ENCODE measurements at regions not wholly inside any gene's neighbourhood (a gene's known extent, or its start where the extent isn't known, plus 50 kb on each side); places are given as distances from the start of the nearest gene placed in this dataset.

DNA sequence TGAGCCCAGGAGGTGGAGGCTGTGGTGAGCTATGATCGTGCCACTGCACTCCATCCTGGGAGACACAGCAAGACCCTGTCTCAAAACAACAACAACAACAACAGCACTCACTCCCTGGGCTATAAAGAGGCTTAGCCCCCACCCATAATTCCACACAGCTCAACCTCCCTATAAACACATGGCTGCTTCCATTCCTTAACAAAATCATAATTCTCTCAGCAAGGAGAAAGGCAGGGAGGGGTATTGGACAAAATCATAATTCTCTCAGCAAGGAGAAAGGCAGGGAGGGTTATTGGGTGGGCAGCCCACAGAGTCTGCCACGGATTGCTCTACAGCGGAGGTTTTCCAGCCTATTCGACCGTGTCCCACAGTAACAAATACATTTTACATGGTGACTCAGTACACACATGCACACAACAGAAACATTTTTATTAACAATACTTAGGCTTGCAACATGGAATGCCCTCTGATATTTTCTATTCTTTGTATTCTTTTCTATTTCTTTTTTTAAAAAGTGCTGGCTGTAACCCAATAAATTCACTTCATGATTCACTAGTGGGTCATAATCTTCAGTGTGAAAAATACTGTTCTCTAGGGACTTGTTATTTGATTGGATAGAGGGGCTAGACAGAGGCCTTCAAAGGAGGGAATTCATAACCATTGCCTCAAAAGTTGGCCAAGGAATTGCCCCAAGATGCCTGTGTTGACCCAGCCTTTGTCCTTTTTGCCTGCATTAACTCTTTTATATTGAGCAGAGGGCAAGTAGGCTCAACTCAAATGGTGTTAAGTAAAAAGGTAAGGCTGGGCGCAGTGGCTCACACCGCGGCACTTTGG lies 50.6 kb upstream of the ZMYND8 start:
- ATAC-seq = no peak
- Mint-ChIP-seq H3K4me3 (no peak overlapping the region), H3K27me3 (no peaks in the 10 kb centered on the region), H3K27ac (no peak overlapping the region), H3K9me3 (no peaks in the 10 kb centered on the region), H3K4me1 (ENCODE audit: low read depth) (peaks cover 5% of the 10 kb centered on the region), H3K36me3 (ENCODE audit: low read depth) (no peaks in the 10 kb centered on the region)
- no peak for DNase-seq
- ChIA-PET CTCF (interaction anchor here (1.3 to 4.5 kb wide), 3 partner anchors 23 to 135 kb away, joined by 3 to 28 read pairs (median 8); no protein-coding TSS in a partner anchor), POLR2A (interaction anchor here (1.3 kb wide), 1 partner anchor 10 kb away, joined by 3 read pairs; no protein-coding TSS in a partner anchor)
- intact Hi-C loops (cut with micrococcal nuclease) = no loop called here
- TF ChIP-seq, protein P1, sequence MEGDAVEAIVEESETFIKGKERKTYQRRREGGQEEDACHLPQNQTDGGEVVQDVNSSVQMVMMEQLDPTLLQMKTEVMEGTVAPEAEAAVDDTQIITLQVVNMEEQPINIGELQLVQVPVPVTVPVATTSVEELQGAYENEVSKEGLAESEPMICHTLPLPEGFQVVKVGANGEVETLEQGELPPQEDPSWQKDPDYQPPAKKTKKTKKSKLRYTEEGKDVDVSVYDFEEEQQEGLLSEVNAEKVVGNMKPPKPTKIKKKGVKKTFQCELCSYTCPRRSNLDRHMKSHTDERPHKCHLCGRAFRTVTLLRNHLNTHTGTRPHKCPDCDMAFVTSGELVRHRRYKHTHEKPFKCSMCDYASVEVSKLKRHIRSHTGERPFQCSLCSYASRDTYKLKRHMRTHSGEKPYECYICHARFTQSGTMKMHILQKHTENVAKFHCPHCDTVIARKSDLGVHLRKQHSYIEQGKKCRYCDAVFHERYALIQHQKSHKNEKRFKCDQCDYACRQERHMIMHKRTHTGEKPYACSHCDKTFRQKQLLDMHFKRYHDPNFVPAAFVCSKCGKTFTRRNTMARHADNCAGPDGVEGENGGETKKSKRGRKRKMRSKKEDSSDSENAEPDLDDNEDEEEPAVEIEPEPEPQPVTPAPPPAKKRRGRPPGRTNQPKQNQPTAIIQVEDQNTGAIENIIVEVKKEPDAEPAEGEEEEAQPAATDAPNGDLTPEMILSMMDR (IDR thresholded peaks at IDR 0.05) = no peak

- ATAC-seq (no peak), DNase-seq (no peak)
- Mint-ChIP-seq H3K9me3 (no peaks in the 10 kb centered on the region), H3K4me3 (no peak overlapping the region), H3K36me3 (ENCODE audit: low read depth) (peaks cover 3% of the 10 kb centered on the region), H3K27me3 (no peaks in the 10 kb centered on the region), H3K4me1 (ENCODE audit: low read depth) (peaks cover 28% of the 10 kb centered on the region), H3K27ac (no peak overlapping the region)
- TF ChIP-seq, protein P1 (IDR thresholded peaks at IDR 0.05) = no peak
- CTCF ChIA-PET = interaction anchor here (0.8 kb wide), 1 partner anchor 27 kb away, joined by 3 read pairs; no protein-coding TSS in a partner anchor
- POLR2A ChIA-PET = interaction anchor here (0.7 kb wide), 1 partner anchor 57 kb away, joined by 3 read pairs; no protein-coding TSS in a partner anchor
- intact Hi-C loops (cut with micrococcal nuclease) = loop anchor here (10.0 kb wide), 1 partner anchor 94 kb away; the partner anchor contains the start of gene NCOA3
Measured at GRCh38 chr20:47411161-47411560, 54.7 kb upstream of the ZMYND8 start.

GRCh38 chr20:47412083-47412482 lies 55.6 kb upstream of the ZMYND8 start:
- no peak for ATAC-seq
- intact Hi-C loops (cut with micrococcal nuclease) = loop anchor here (10.0 kb wide), 1 partner anchor 93 kb away; the partner anchor contains the start of gene NCOA3
- Mint-ChIP-seq H3K4me1 (ENCODE audit: low read depth) (peaks cover 31% of the 10 kb centered on the region), H3K27ac (no peak overlapping the region), H3K9me3 (no peaks in the 10 kb centered on the region), H3K36me3 (ENCODE audit: low read depth) (peaks cover 3% of the 10 kb centered on the region), H3K27me3 (no peaks in the 10 kb centered on the region), H3K4me3 (no peak overlapping the region)
- DNase-seq = no peak
- ChIA-PET POLR2A (interaction anchor here (0.7 kb wide), 1 partner anchor 56 kb away, joined by 3 read pairs; no protein-coding TSS in a partner anchor), CTCF (interaction anchor here (0.9 to 2.0 kb wide), 4 partner anchors 16 to 200 kb away, joined by 3 to 17 read pairs (median 4); no protein-coding TSS in a partner anchor)
- TF ChIP-seq, protein P1 (IDR thresholded peaks at IDR 0.05) = no peak

DNA sequence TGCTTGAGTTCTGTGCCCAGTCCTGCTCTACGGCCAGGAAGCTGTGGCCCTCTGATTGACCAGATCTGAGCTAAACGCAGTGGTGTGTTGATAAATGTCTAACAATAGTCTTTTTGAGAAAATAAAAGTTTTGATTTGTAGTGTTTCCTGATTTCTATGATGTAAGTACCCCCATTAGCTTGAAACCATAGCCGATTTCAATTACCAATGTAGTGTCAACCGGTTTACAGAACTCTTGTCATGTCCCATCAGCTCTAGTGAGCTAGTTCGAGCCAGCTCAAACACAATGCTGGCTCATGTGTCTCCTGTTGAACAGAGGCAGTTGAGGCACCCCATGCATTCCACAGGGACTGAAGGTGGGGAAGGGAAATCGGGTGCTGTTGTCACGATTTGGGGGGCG lies 56.7 kb upstream of the ZMYND8 start:
- H3K4me3 Mint-ChIP-seq = no peak overlapping the region
- no peak for DNase-seq
- H3K27ac Mint-ChIP-seq = peak overlapping the region; percentile 78
- ATAC-seq = no peak
- peaks cover 3% of the 10 kb centered on the region for H3K36me3 Mint-ChIP-seq (ENCODE audit: low read depth)
- peaks cover 34% of the 10 kb centered on the region for H3K4me1 Mint-ChIP-seq (ENCODE audit: low read depth)
- POLR2A ChIA-PET = interaction anchor here (0.8 kb wide), 1 partner anchor 196 kb away, joined by 3 read pairs; no protein-coding TSS in a partner anchor
- no peaks in the 10 kb centered on the region for H3K27me3 Mint-ChIP-seq
- TF ChIP-seq, protein P1 (IDR thresholded peaks at IDR 0.05) = no peak
- CTCF ChIA-PET = interaction anchor here (0.8 to 2.0 kb wide), 6 partner anchors 17 to 312 kb away, joined by 3 to 17 read pairs (median 3); no protein-coding TSS in a partner anchor
- H3K9me3 Mint-ChIP-seq = no peaks in the 10 kb centered on the region
- intact Hi-C loops (cut with micrococcal nuclease) = loop anchor here (10.0 kb wide), 1 partner anchor 92 kb away; the partner anchor contains the start of gene NCOA3

All from activated CD8-positive, alpha-beta T cell treated with anti-CD3 and anti-CD28 coated beads for 36 hours (primary cell).